NOMO-1 treated with dmso at 0.1 percent for 144 hours (cell line): ENCODE measurements at regions not wholly inside any gene's neighbourhood (a gene's known extent, or its start where the extent isn't known, plus 50 kb on each side); places are given as distances from the start of the nearest gene placed in this dataset.
"Not testable (repeated sequence)": the region's sequence is repeated elsewhere in the genome, so short reads cannot be mapped to it uniquely, and the experiment has no call there.

ENCODE experiments used
- DNase-seq: peaks from one replicate; lab custom pipeline; 2025; ENCODE audit not compliant: unreplicated experiment; lab: John Stamatoyannopoulos, UW

DNA sequence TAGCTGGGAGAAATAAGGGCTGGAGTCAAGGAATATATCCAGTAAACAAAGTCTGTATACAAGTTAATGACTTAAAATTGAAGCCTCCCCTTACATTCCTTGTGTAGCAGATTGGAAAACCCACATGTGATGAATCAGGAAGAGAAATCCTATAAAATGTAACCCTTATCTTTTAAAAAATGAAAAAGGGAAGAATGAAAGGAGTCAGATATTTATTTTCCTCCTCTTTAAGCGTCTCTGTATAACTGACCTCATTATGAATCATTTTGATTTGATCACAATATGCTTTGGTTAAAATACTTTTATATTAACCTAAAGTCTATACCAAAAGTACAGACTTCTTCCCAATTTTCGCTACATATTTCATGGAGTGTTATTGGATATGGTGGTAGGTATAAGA is 316.3 kb upstream of the STAC start:
- DNase-seq = no peak

GRCh38 chr3:36065321-36065720 is 315.0 kb upstream of the STAC start:
- DNase-seq = no peak

- DNase-seq = no peak
Measured at GRCh38 chr3:36075491-36075890, 304.8 kb upstream of the STAC start.

DNA sequence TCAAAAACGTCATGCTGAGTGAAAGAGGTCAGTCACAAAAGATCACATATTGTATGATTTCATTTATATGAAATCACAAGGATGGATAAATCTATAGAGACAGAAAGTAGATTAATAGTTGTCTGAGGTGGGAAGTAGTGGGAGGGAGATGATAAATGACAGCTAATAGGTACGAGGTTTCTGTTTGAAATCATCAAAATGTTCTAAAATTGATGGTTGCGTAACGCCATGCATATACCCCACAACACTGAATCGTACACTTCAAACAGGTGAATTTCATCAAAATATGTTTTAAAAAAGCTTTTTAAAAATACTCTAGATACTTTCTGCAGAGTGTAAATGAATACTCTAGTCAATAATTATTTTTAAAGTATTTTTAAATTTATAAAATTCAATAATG is 303.0 kb upstream of the STAC start:
- no peak for DNase-seq

GRCh38 chr3:36082958-36083357 is 297.3 kb upstream of the STAC start:
- DNase-seq = not testable (repeated sequence)

- DNase-seq = peak; percentile 18
Measured at GRCh38 chr3:36095238-36095637, 285.1 kb upstream of the STAC start.

GRCh38 chr3:36097209-36097608 is 283.1 kb upstream of the STAC start:
- DNase-seq = no peak

DNA sequence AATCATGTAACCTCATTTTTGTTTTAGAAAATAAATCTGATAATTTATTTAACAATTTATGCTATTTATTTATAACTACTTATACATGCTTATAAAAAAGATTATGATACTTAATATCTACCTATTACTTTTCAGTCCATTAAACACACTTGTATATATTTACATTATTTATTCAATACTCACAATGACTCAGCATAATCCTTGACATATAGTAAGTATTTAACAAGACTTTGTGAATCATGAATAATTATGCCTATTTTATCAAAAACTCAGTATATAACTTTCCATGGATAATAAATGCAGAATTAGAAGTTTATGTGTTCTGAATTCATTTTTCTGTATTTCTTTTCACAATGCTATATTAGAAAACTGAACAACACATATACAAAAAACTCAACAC is 266.0 kb upstream of the STAC start:
- no peak for DNase-seq

GRCh38 chr3:36124118-36124796 is 256.0 kb upstream of the STAC start:
- DNase-seq = no peak

DNA sequence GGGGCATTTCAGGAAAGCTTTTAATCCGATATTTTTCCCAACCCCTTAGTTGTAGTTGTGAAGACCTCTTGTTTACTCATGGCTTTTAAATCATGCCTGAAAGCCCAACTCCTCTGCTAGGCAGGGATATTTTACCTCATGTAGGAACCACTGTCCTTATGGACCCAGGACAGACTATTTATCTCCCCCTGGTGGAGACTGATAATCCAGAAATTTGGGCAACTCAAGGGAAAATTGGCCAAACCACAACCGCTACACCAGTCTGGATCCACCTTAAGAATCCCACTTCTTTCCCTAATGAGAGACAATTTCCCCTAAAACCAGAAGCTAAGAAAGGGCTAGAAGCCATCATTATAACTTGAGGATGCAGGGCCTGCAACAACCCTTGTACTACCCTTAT is 248.1 kb upstream of the STAC start:
- DNase-seq = no peak

DNA sequence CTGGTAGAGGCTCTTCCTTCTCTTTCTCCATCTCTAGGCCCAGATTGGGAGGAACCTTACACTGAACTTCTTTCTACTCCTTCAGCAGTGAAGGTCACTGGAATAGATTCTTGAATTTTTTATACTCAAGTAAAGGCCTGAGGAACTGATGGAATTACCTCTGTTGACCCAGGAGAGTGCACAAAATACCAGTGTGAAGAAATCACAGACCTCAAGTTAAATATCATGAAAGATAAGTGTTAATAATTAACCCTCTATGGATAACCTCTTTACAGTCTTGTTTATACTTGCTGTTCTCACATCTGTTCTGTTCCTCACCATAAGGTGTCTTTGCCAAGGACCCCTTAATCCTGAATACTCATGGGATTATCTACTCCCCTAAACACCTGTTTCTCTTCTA is 244.4 kb upstream of the STAC start:
- no peak for DNase-seq

DNA sequence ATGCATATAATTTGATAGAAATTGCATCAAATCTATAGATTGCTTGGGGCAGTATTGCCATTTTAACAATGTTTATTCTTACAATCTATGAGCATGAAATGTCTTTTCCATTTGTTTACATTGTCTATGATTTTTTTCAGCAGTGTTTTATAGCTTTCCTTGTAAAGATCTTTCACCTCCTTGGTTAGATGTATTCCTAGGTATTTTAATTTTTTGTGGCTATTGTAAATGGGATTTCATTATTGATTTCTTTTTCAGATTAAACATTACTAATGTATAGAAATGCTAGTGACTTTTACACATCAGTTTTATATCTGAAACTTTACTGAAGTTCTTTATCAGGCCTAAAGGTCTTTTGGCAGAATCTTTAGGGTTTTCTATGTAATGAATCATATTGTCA is 237.6 kb upstream of the STAC start:
- no peak for DNase-seq

- DNase-seq = no peak
Measured at GRCh38 chr3:36146404-36146803, 233.9 kb upstream of the STAC start.

DNA sequence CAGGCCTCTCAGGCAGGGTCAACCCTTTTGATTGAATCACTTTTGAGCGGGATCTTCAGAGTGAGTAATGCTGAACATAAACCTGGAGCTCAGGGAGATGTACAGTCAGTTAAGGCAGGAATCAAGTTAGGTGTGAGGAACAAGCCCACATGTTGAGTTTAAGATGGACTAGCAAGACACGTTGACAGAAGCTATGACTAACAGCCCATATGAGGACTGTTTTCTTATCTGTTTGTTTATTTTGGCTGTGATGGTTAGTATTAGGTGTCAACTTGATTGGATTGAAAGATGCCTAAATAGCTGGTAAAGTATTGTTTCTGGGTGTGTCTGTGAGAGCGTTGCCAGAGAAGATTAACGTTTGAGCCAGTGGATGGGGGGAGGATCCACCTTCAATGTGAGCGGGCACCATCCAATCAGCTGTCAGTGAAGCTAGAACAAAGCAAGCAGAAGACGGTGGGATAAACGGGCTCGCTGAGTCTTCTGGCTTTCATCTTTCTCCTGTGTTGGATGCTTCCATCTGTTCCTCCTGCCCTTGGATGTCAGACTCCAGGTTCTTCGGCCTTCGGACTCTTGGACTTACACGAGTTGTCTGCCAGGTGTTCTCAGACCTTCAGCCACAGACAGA is 232.3 kb upstream of the STAC start:
- no peak for DNase-seq

DNA sequence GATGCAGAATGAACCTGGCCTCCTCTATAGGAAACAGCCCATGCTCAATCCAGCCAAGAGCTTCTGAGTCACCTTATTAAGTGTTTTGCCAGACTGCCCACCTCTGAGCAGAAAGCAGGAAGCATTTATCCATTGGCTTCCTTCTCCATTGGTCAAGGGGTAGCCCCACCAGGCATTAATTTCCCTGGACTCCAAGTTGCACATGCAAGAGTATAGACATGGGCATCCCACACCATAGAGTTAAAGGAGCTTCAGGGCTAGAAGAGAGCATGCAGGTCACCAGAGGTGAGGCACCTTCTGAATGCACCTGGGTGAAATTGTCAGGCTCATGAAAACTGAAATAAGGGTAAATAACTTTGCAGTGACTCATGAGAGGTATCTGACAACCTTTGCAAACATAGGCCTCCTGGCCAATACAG is 230.8 kb upstream of the STAC start:
- no peak for DNase-seq

DNA sequence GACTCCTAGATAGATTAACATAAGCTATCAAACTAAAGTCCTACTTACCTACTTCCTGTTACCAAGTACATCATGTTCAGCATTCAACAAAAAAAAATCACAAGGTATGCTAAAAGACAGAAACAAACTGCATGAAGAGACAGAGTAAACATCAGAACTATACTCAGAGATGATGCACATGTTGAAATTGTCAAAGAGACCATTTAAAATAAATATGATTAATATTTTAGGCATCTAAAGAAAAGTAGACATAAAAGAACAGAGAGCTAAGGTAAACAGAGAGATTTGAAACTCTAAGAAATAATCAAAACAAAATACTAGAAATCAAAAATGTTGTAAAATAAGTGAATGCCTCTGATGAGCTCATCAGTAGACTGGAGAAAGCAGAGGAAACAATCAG is 224.8 kb upstream of the STAC start:
- no peak for DNase-seq

DNA sequence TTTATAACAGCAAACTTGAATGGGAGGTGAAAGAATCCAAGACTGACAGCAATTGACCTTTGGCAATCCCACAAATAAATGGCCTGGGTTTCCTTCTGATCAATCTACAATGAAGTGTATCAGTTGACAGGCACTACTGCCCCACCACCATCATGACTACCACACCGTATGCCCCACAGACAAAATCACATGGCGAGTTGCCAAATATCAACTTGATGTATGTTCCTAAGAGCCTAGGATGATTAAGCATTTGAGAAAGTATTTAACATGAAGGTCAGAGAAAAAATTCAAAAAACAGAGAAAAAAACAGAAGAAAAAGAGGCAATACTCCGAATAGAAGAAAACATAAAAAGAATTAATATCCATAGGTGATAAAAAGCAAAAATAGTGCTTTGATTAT is 215.9 kb upstream of the STAC start:
- DNase-seq = no peak

DNA sequence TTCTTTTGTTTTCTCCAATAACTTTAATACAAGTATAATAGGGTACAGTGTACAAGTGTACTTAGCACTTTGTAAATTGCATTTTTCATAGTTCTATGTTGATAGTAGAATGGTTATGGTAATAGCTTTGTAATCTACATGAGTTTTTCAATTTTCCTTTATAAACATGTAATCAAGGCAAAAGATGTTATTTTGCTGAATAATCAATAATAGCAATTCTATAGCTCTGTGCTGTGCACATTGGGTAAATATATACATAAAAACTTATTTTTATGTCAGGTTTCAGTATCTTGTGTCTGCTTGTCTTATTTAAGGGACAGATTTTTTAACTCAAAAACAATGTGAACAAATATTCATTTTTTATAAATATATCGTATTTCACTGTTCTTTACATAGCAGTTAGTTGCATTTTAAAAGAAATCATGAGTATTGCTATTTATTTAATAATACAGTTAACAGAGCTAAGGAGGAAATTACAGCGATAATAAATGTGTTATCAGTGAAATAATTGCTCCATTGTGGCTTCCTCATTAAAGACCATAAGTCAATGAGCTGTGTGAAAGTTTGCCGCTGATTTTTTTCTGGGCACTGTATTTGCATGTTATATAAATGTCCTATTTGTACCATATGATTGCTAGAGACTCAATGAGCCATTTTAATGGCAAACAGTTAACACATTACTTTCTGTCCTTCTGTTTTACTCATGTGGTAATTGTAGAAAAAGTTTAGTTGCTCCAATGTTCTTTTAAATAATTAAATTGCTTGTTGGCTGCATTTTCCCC is 214.6 kb upstream of the STAC start:
- DNase-seq = no peak

- no peak for DNase-seq
Measured at GRCh38 chr3:36166477-36166876, 213.8 kb upstream of the STAC start.

GRCh38 chr3:36172699-36173098 is 207.6 kb upstream of the STAC start:
- DNase-seq = no peak

GRCh38 chr3:36175113-36175812 is 205.0 kb upstream of the STAC start:
- DNase-seq = no peak
